HG03064 (cell line): ENCODE measurements at regions not wholly inside any gene's neighbourhood (a gene's known extent, or its start where the extent isn't known, plus 50 kb on each side); places are given as distances from the start of the nearest gene placed in this dataset.

Experiments
- ATAC-seq: cut with Tn5 transposase; IDR thresholded peaks from one replicate; pipeline ENCODE4 v1.9.1; 2021; ENCODE audit warnings: low read depth; ENCODE audit not compliant: unreplicated experiment

DNA sequence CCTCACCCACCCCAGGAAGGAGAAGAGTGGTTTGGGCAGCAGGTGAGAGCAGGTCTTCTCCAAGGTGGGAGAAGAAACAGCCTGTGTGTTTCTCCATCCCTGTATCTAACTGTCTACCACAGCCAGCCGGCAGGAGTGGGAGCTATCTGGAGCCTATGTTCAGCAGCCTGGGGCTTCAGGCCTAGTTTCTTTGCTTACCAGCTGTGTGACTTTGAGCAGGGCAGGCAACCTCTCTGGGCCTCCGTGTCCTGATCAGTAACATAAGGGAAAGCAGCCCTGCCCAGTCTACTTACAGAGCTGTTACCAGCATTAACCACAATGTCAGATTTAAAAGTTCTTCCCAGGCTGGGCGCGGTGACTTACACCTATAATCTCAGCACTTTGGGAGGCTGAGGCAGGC, 450.7 kb upstream of the ZMIZ1 start:
- no peak for ATAC-seq

DNA sequence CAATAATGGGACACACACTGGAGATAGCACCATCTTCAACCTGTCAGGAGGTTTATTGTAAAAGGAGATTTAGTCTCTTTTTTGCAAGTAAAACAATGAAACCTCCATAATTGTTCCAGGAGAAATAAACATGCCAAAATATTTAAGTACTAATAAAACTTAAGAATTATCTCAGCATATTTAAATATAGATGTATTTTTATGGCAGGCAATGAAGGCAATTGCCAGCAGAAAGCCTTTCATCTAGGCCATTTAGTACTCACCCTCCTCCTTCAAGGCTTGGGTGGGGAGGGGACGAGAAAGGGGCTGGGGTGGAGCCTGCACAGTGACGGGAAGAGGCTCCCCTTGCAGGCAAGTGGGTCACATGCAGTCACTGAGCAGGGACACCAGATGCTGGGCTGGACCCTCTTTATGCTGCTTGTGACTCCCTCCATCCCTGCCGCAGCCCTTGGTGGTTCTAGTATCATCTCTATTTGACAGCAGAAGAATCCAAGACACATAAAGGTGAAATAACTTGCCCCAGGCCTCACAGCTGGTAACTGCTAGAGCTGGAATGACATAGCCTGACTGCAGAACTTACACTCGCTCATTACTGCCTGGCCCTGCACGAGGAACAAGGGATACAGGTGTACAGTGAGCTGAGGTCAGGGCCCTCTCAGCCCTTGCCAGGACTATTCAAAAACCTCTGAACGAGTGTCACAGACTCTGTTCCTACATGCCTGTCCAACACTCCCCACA, 449.5 kb upstream of the ZMIZ1 start:
- no peak for ATAC-seq

DNA sequence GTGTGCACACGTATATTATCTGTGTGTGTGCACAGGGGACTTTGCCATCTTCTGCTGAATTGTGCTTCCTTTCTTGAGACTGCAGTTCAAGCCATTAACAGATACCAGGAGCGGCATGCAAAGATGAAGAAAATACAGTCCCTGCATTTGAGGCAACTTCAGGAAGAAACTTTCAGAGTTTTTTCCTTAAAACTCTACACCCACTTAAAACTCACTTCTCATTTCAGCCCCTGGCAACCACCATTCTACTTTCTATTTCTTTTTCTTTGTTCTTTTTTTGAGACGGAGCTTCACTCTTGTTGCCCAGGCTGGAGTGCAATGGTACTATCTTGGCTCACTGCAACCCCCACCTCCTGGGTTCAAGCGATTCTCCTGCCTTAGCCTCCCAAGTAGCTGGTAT, 448.9 kb upstream of the ZMIZ1 start:
- ATAC-seq = no peak

- no peak for ATAC-seq
Observed at GRCh38 chr10:78620985-78621799, 447.6 kb upstream of the ZMIZ1 start.

DNA sequence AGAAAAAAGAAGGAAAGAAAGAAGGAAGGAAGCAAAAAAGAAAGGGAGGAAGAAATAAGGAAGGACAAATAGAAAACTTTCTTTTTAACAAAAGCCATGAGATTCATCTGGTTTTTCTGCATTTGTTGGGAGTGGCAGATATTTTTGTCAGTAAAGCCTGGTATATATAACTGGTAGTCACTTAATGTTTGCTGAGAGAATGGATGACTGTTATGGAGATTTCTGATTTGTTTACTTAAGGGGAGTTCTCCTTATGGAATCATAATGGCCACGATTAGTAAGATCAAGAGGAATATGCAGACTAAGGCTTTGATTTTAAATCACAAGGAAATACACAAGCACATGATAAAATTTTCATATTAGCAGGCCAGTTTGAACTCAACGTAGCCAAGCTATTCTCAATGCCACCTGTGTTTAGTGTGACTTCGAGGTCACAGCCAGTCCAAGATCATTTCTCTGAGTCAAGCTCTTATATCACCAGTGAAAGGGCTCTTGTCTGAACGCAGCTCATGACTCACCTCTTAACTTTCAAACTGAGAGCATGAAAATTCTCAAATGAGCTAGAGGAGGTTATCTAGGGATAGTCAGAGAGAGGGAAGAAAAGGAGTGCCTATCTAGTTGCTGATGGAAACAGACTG, 445.1 kb upstream of the ZMIZ1 start:
- ATAC-seq = no peak

GRCh38 chr10:78624791-78625190, 444.0 kb upstream of the ZMIZ1 start:
- ATAC-seq = no peak

DNA sequence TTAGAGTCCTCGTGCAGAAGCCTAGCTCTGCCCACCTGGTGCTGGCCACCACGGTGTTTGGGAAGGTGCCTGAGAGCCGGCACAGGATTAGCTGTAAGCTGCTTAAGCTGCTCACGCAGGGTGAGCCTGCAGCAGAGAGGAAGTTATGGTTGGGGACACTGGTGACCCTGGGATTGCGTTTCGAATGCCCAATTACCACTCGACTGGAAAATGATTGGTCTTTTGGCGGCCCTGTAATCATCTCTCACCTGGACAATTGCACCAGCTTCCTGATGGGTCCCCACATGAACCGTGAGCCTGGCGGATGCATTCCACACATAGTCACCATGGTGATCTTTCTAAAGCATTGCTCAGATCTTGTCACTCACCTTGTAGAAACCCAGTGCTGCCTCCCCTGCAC, 442.3 kb upstream of the ZMIZ1 start:
- no peak for ATAC-seq

- ATAC-seq = no peak
Observed at GRCh38 chr10:78627254-78627795, 441.4 kb upstream of the ZMIZ1 start.

DNA sequence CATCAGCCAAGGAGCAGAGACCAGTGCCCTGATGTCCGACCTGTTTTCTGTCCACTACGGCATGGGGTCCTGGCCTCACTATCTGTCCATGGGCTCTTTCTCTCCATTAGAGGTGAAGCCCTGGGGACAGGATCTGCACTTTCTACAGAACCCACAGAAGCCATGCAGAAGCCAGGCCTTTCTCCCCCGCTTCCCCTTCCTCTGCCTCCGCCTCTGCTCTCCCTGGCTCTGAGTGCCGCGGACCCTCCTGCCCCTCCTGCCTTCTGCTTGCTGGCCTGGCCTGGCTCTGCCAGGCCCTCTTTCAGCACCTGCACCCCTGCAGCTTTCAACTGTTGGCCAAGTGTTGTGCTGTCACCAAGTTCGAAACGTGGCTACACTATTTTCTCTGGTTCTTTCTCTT, 439.8 kb upstream of the ZMIZ1 start:
- no peak for ATAC-seq

GRCh38 chr10:78629773-78630172, 439.0 kb upstream of the ZMIZ1 start:
- no peak for ATAC-seq

- ATAC-seq = no peak
Observed at GRCh38 chr10:78630944-78631838, 437.6 kb upstream of the ZMIZ1 start.

- no peak for ATAC-seq
Observed at GRCh38 chr10:78634389-78634815, 434.4 kb upstream of the ZMIZ1 start.

GRCh38 chr10:78634835-78635234, 433.9 kb upstream of the ZMIZ1 start:
- no peak for ATAC-seq

DNA sequence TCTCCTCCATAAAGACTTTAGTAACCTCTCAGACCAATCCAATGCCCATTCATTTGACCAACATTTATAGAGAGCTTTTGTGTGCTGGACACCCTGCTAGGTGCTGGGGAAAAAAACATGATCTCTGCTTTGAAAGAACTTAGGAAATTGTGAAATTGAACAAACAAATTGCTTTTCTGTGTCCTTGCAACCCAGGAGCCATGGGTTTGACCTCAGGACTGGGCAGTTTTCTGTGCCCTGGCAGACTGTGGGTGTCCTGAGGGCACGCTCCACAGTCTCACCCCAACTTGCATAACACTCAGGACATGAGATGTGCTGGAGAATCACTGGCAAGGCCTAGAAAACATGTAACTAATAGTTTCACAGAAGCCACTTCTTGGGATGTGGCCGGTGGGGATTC, 429.1 kb upstream of the ZMIZ1 start:
- no peak for ATAC-seq

DNA sequence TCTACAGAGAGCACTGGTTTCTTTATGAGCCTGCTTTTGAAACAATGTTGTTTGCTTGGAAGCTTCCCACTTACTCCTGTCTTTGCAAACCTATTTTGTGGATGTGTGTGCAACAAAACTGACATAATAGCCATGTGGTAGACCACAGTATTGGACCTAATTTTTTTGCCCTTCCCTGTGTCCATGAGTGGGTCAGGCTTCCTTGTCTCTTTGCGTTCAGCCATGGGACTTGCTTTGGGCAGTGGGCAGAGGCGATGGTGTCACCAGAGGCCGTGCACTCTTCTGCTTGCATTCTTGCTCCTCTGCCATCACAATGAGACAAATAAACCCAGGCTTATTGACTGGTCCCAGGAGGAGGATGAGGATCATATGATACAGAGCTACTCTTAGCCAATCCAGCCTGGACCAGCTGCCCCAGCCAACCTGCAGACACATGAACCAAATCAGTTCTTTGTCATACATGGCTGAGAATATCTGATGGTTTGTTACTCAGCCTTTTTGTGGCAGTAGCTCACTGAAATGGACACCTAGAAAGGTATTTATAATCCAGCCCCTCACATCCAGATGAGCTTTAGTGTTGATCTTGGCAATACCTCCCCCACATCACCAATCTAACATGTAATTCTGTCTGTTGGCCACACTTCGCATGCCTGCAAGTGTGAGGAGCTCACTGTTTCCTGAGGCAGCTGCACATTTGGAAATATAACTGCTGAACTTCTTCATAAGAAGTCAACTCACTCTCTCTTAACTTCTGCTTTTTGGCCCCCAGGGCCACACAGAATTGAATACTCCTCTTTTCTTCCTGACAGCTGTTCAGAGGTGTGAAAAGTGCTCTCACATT, 427.8 kb upstream of the ZMIZ1 start:
- no peak for ATAC-seq

DNA sequence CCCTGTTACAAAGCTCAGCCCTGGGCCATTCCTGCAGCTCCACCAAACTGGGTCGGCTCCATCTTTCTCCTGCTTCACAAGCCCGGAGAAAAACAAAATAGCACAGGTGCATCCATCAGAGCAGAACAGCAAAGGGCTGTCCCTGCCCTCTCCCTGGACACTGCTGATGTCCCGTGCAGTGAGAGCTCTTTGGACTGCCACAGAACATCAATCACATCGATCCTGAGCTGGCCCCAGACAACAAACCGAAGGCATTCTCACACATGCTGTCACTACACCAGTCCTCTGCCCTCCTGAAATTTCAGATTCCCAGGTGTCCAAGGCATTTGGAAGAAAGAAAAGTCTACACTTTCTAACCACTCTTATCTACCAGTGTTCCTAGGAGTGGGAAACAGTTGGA, 427.1 kb upstream of the ZMIZ1 start:
- no peak for ATAC-seq

DNA sequence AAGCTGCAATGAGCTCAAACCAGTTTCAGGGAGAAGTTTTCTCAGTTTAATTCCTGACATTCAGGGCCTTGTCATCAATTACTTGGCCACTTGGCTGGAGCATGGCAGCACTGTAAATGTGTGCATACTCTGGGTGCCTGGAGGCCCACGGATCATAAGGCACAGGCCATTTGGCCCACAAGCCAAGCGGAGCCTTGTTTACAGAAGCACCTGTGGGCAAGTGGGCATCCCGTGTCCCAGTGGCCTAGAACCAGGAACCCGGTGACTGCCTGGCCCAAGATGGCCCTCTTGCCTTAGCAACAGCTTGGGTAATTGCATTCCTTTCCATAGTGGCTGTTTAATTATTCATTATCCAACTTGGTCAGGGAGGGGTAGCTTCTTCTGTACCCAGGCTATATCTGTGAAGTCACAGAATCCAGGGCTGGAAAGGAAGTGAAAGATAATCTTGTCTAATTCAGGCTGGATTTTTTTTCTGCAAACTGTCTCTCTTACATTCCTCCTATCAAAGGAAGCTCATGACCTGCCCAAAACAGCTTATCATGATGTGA, 426.4 kb upstream of the ZMIZ1 start:
- no peak for ATAC-seq

DNA sequence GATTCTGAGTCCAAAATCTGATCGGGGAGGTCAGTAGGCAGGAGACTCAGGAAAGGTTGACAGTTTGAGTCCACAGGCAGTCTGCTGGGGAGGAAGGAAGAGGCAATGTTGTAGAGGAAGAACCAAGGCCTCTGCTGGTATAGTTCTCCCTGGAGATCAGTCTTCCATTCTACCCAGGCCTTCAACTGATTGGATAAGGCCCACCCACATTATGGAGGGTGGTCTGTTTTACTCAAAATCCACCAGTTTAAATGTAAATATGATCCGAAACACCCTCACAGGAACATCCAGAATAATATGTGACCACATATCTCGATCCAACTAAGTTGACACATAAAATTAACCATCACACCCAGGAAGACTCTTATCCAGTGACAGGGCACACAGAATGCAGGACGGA, 425.3 kb upstream of the ZMIZ1 start:
- no peak for ATAC-seq

DNA sequence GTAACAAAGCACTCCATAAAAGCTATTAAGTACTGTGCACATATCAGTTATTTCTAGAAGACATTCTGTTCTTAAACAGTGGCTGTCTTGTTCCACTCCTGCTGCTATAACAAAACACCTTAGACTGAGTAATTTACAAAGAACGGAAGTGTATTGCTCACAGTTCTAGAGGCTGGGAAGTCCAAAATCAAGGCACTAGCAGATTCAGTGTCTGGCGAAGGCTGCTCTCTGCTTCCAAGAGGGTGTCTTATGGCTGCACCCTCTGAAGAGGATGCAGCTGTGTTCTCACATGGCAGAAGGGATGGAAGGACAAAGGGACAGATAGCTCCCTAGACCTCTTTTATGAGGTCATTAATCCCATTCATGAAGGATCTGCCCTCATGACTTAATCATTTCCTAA, 424.2 kb upstream of the ZMIZ1 start:
- no peak for ATAC-seq
